GM12878 (cell line): ENCODE measurements at regions not wholly inside any gene's neighbourhood (a gene's known extent, or its start where the extent isn't known, plus 50 kb on each side); places are given as distances from the start of the nearest gene placed in this dataset.
"Not testable (repeated sequence)": the region's sequence is repeated elsewhere in the genome, so short reads cannot be mapped to it uniquely, and the experiment has no call there.

Experiments used
- ATAC-seq: fragments of 200-7000 bp; cut with Tn5 transposase; 3 replicates; pipeline ENCODE4 v1.9.1; 2020; ENCODE audit warnings: mild to moderate bottlenecking, moderate library complexity
- BruUV-seq: library from RNA; stranded (reverse); fragments of 400-500 nt; replicated peaks from 2 replicates; lab custom pipeline; 2021; lab: Mats Ljungman, UMichigan
- CTCF ChIA-PET: fragments of 300-600 bp; sonication (Branson Sonifier 250); formaldehyde crosslinking; extraction: SDS; loops from one replicate; lab custom pipeline; 2021; ENCODE audit warnings: inconsistent platforms; lab: Yijun Ruan, JAX
- POLR2A ChIA-PET: fragments of 350-600 bp; formaldehyde crosslinking; extraction: SDS; loops from one replicate; lab custom pipeline; 2021; ENCODE audit warnings: inconsistent platforms; lab: Charles Lee
- RAD21 ChIA-PET: fragments of 300-600 bp; sonication (Branson Sonifier 250); formaldehyde crosslinking; loops from one replicate; lab custom pipeline; 2023; ENCODE audit warnings: antibody characterized with exemption; ENCODE audit not compliant: unreplicated experiment; lab: Charles Lee
- SMC1A ChIA-PET: fragments of 300-600 bp; sonication (Branson Sonifier 250); formaldehyde crosslinking; loops from one replicate; lab custom pipeline; 2023; ENCODE audit not compliant: unreplicated experiment, uncharacterized antibody; lab: Charles Lee
- DNase-seq: peaks from one replicate; pipeline ENCODE4 v3.0.0-alpha.2; 2011; ENCODE audit warnings: low read depth, low spot score
- FAIRE-seq: peaks from 3 replicates; lab custom pipeline; 2011; peaks lifted over from hg19 to GRCh38; lab: Jason Lieb, UNC
- H2AFZ ChIP-seq: 2 replicates; pipeline ENCODE4 v1.6.0; 2011; ENCODE audit warnings: low read depth, low read length, control low read depth; ENCODE audit not compliant: control insufficient read depth
- H3K27ac ChIP-seq: 2 replicates; pipeline ENCODE4 v1.5.1; 2011; ENCODE audit warnings: control low read depth; ENCODE audit not compliant: control insufficient read depth, insufficient read depth
- H3K27me3 ChIP-seq, 2 experiments: replicated peaks in 1 of 2; 2 replicates each; pipeline versions ENCODE4 v1.6.0 to v1.6.1; 2011; ENCODE audit warnings: low read length in 1 of 2; ENCODE audit not compliant: control insufficient read depth in 2 of 2, insufficient read depth in 2 of 2
- H3K36me3 ChIP-seq, 2 experiments: 2 replicates each; pipeline ENCODE4 v1.5.1; 2011; ENCODE audit warnings: low read length in 1 of 2; ENCODE audit not compliant: control insufficient read depth in 2 of 2, insufficient read depth in 2 of 2
- H3K4me1 ChIP-seq: 2 replicates; pipeline ENCODE4 v1.6.1; 2011; ENCODE audit warnings: mild to moderate bottlenecking, low read length, moderate library complexity, mixed read lengths; ENCODE audit not compliant: control insufficient read depth, insufficient read depth
- H3K4me2 ChIP-seq: 2 replicates; pipeline ENCODE4 v1.6.0; 2011; ENCODE audit warnings: control low read depth; ENCODE audit not compliant: control insufficient read depth, insufficient read depth
- H3K4me3 ChIP-seq: fragments of 200-600 bp; sonication (generic); 2 replicates; pipeline ENCODE4 v1.5.1; 2016
- H3K79me2 ChIP-seq: 2 replicates; pipeline ENCODE4 v1.6.0; 2011; ENCODE audit warnings: low read length; ENCODE audit not compliant: control insufficient read depth, insufficient read depth
- H3K9ac ChIP-seq: 2 replicates; pipeline ENCODE4 v1.8.0; 2011; ENCODE audit warnings: low read length, control low read depth, mixed read lengths; ENCODE audit not compliant: control insufficient read depth, insufficient read depth
- H3K9me3 ChIP-seq: replicated peaks from 3 replicates; pipeline ENCODE4 v1.5.1; 2011; ENCODE audit warnings: mild to moderate bottlenecking, low read length; ENCODE audit not compliant: control insufficient read depth, insufficient read depth
- H4K20me1 ChIP-seq: 2 replicates; pipeline ENCODE4 v1.6.0; 2011; ENCODE audit not compliant: control insufficient read depth, insufficient read depth
- EZH2 ChIP-seq: IDR thresholded peaks from 2 replicates; pipeline ENCODE4 v1.6.1; 2012; ENCODE audit warnings: low read depth, mild to moderate bottlenecking, control low read depth, inconsistent platforms, low read length, borderline replicate concordance; ENCODE audit not compliant: control insufficient read depth
- IRF5 ChIP-seq: fragments of 450-650 bp; IDR thresholded peaks from 2 replicates; pipeline ENCODE4 v1.6.1; 2017; ENCODE audit warnings: borderline replicate concordance
- NR2C1 ChIP-seq: fragments of 450-650 bp; IDR thresholded peaks from 2 replicates; pipeline ENCODE4 v1.6.1; 2017; ENCODE audit warnings: antibody characterized with exemption, mild to moderate bottlenecking, moderate library complexity
- NR2C2 ChIP-seq: IDR thresholded peaks from 2 replicates; pipeline ENCODE4 v1.6.1; 2011; ENCODE audit warnings: borderline replicate concordance, low read depth; ENCODE audit not compliant: control insufficient read depth, insufficient read length
- WGBS: methylation state at CpG from one replicate; pipeline ENCODE4 v1.1.6; 2016; ENCODE audit warnings: low lambda C conversion rate; ENCODE audit not compliant: insufficient replicate concordance, insufficient coverage; ENCODE audit errors: missing lambda C conversion rate; 5-methylcytosine and 5-hydroxymethylcytosine counted together
- in situ Hi-C: fragments of 300-500 bp; cut with MboI; formaldehyde crosslinking; loops from 9 replicates; pipeline ENCODE4 v1.14.3; 2018; ENCODE audit warnings: mixed read lengths
- intact Hi-C: fragments of 100-400 bp; cut with micrococcal nuclease; formaldehyde crosslinking; loops from one replicate; pipeline ENCODE4 v1.14.2; 2022; ENCODE audit not compliant: unreplicated experiment
- TF ChIP-seq, protein P1 (sequence below): fragments of 150-350 bp; IDR thresholded peaks from 2 replicates; pipeline ENCODE4 v1.6.1; 2016; ENCODE audit warnings: low read depth, low read length

GRCh38 chr5:72677447-72677846 lies 139.0 kb upstream of the TNPO1 start:
- H2AFZ ChIP-seq: no peak overlapping the region
- H3K4me1 ChIP-seq: no peaks in the 10 kb centered on the region
- DNase-seq (no peak), ATAC-seq (no peak), FAIRE-seq (no peak)
- no peak overlapping the region for H3K4me3 ChIP-seq
- in situ Hi-C loops: no loop called here
- ChIA-PET POLR2A (no interaction called here), SMC1A (no interaction called here), RAD21 (no interaction called here), CTCF (no interaction called here)
- intact Hi-C loops: no loop called here
- H3K4me2 ChIP-seq: no peak overlapping the region
- no peaks in the 10 kb centered on the region for H3K79me2 ChIP-seq
- no peak overlapping the region for H3K9ac ChIP-seq
- H3K27me3 ChIP-seq: peaks cover 0 to 2% of the 10 kb centered on the region in 2 experiments; a peak in 3 of 4 replicates
- no peaks in the 10 kb centered on the region for H4K20me1 ChIP-seq
- no TSS peak for BruUV-seq
- H3K36me3 ChIP-seq: no peaks in the 10 kb centered on the region
- TF ChIP-seq, protein P1, sequence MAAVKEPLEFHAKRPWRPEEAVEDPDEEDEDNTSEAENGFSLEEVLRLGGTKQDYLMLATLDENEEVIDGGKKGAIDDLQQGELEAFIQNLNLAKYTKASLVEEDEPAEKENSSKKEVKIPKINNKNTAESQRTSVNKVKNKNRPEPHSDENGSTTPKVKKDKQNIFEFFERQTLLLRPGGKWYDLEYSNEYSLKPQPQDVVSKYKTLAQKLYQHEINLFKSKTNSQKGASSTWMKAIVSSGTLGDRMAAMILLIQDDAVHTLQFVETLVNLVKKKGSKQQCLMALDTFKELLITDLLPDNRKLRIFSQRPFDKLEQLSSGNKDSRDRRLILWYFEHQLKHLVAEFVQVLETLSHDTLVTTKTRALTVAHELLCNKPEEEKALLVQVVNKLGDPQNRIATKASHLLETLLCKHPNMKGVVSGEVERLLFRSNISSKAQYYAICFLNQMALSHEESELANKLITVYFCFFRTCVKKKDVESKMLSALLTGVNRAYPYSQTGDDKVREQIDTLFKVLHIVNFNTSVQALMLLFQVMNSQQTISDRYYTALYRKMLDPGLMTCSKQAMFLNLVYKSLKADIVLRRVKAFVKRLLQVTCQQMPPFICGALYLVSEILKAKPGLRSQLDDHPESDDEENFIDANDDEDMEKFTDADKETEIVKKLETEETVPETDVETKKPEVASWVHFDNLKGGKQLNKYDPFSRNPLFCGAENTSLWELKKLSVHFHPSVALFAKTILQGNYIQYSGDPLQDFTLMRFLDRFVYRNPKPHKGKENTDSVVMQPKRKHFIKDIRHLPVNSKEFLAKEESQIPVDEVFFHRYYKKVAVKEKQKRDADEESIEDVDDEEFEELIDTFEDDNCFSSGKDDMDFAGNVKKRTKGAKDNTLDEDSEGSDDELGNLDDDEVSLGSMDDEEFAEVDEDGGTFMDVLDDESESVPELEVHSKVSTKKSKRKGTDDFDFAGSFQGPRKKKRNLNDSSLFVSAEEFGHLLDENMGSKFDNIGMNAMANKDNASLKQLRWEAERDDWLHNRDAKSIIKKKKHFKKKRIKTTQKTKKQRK: no peak
- TF ChIP-seq IRF5 (no peak), EZH2 (no peak), NR2C2 (no peak), NR2C1 (no peak)
- H3K27ac ChIP-seq: no peak overlapping the region
- no peaks in the 10 kb centered on the region for H3K9me3 ChIP-seq
- WGBS: 0% methylated on average over 1 of the region's 1 CpG

- intact Hi-C loops, POLR2A ChIA-PET, in situ Hi-C loops, H3K4me1 ChIP-seq, H3K36me3 ChIP-seq, ATAC-seq, H2AFZ ChIP-seq, H3K27ac ChIP-seq, H3K9ac ChIP-seq, BruUV-seq, H4K20me1 ChIP-seq, SMC1A ChIA-PET, H3K4me3 ChIP-seq, RAD21 ChIA-PET, CTCF ChIA-PET, DNase-seq, H3K27me3 ChIP-seq, H3K79me2 ChIP-seq, FAIRE-seq, H3K4me2 ChIP-seq, H3K9me3 ChIP-seq: not testable (repeated sequence)
- WGBS: 46% methylated on average over 8 of the region's 8 CpGs
Observed at GRCh38 chr5:72676831-72677230, 139.6 kb upstream of the TNPO1 start.
